IMR-90 (cell line): ENCODE measurements at regions not wholly inside any gene's neighbourhood (a gene's known extent, or its start where the extent isn't known, plus 50 kb on each side); places are given as distances from the start of the nearest gene placed in this dataset.

ENCODE experiments used
- ATAC-seq: fragments of 200-7000 bp; cut with Tn5 transposase; 2 replicates; pipeline ENCODE4 v1.9.1; 2020; ENCODE audit warnings: low read depth, mild to moderate bottlenecking, moderate library complexity
- BruUV-seq: library from RNA; stranded (reverse); fragments of 400-500 nt; replicated peaks from 2 replicates; lab custom pipeline; 2021; lab: Mats Ljungman, UMichigan
- CTCF ChIA-PET: fragments of 300-600 bp; formaldehyde crosslinking; extraction: SDS; loops from one replicate; lab custom pipeline; 2021; ENCODE audit warnings: antibody characterized with exemption; lab: Yijun Ruan, JAX
- POLR2A ChIA-PET: fragments of 300-600 bp; sonication (Branson Sonifier 250); formaldehyde crosslinking; loops from one replicate; lab custom pipeline; 2022; ENCODE audit warnings: antibody characterized with exemption; ENCODE audit not compliant: unreplicated experiment; lab: Charles Lee
- DNase-seq: peaks from one replicate; pipeline ENCODE4 v3.0.0; 2013
- H2AFZ ChIP-seq: replicated peaks from 2 replicates; pipeline ENCODE3; 2013; ENCODE audit warnings: low read length, mild to moderate bottlenecking; ENCODE audit not compliant: poor library complexity
- H2AK5ac ChIP-seq: 2 replicates; pipeline ENCODE4 v1.6.1; 2013; ENCODE audit warnings: low read depth, low read length, inconsistent platforms
- H2AK9ac ChIP-seq: replicated peaks from 2 replicates; pipeline ENCODE3; 2013; ENCODE audit warnings: mild to moderate bottlenecking, low read depth, low read length, moderate library complexity; ENCODE audit not compliant: poor library complexity
- H2BK120ac ChIP-seq: 2 replicates; pipeline ENCODE4 v1.6.1; 2013; ENCODE audit warnings: low read depth, low read length, inconsistent platforms
- H2BK15ac ChIP-seq: 3 replicates; pipeline ENCODE4 v1.6.1; 2013; ENCODE audit warnings: low read depth, low read length, inconsistent platforms
- H2BK20ac ChIP-seq: 2 replicates; pipeline ENCODE4 v1.6.1; 2013; ENCODE audit warnings: low read depth, mild to moderate bottlenecking, inconsistent platforms, low read length, moderate library complexity
- H2BK5ac ChIP-seq: 2 replicates; pipeline ENCODE4 v1.6.1; 2013; ENCODE audit warnings: mild to moderate bottlenecking, low read depth, low read length, inconsistent platforms; ENCODE audit not compliant: poor library complexity, severe bottlenecking
- H3K14ac ChIP-seq: replicated peaks from 2 replicates; pipeline ENCODE4 v1.6.1; 2013; ENCODE audit warnings: low read depth, low read length, inconsistent platforms
- H3K18ac ChIP-seq: 2 replicates; pipeline ENCODE4 v1.6.1; 2013; ENCODE audit warnings: low read depth, low read length, control low read depth
- H3K23ac ChIP-seq: 2 replicates; pipeline ENCODE4 v1.6.1; 2013; ENCODE audit warnings: low read depth, low read length, inconsistent platforms
- H3K27ac ChIP-seq: 2 replicates; pipeline ENCODE4 v1.5.1; 2013; ENCODE audit warnings: mild to moderate bottlenecking, control low read depth, low read length; ENCODE audit not compliant: insufficient read depth
- H3K27me3 ChIP-seq: 2 replicates; pipeline ENCODE4 v1.6.1; 2013; ENCODE audit warnings: low read length; ENCODE audit not compliant: control insufficient read depth, insufficient read depth
- H3K36me3 ChIP-seq: 2 replicates; pipeline ENCODE4 v1.6.1; 2013; ENCODE audit warnings: low read length, mixed read lengths; ENCODE audit not compliant: control insufficient read depth, insufficient read depth
- H3K4ac ChIP-seq: 2 replicates; pipeline ENCODE4 v1.6.1; 2013; ENCODE audit warnings: low read depth, low read length, inconsistent platforms
- H3K4me1 ChIP-seq: 2 replicates; pipeline ENCODE4 v1.6.1; 2013; ENCODE audit warnings: low read length, mixed read lengths; ENCODE audit not compliant: control insufficient read depth, insufficient read depth
- H3K4me2 ChIP-seq: 2 replicates; pipeline ENCODE4 v1.6.1; 2013; ENCODE audit warnings: low read depth, mild to moderate bottlenecking, control low read depth, low read length, moderate library complexity
- H3K4me3 ChIP-seq: 2 replicates; pipeline ENCODE4 v1.5.1; 2013; ENCODE audit warnings: low read depth, mild to moderate bottlenecking, control low read depth, low read length, moderate library complexity; ENCODE audit not compliant: insufficient read depth
- H3K56ac ChIP-seq: 2 replicates; pipeline ENCODE4 v1.6.1; 2013; ENCODE audit warnings: low read length, inconsistent platforms; ENCODE audit not compliant: insufficient read depth; ENCODE audit errors: extremely low read depth
- H3K79me1 ChIP-seq, 2 experiments: 2 replicates each; pipeline ENCODE4 v1.6.1; 2013; ENCODE audit warnings: low read length in 2 of 2, inconsistent platforms in 1 of 2, low read depth in 1 of 2
- H3K9ac ChIP-seq: 2 replicates; pipeline ENCODE4 v1.6.1; 2013; ENCODE audit warnings: low read depth, low read length, control low read depth
- H3K9me1 ChIP-seq: 2 replicates; pipeline ENCODE4 v1.6.1; 2013; ENCODE audit warnings: low read length, inconsistent platforms; ENCODE audit not compliant: insufficient read depth
- H3K9me3 ChIP-seq: 2 replicates; pipeline ENCODE4 v1.6.1; 2013; ENCODE audit warnings: low read length; ENCODE audit not compliant: control insufficient read depth, insufficient read depth
- H4K20me1 ChIP-seq: 2 replicates; pipeline ENCODE4 v1.6.1; 2013; ENCODE audit warnings: low read length, inconsistent platforms; ENCODE audit not compliant: insufficient read depth
- H4K5ac ChIP-seq: 2 replicates; pipeline ENCODE4 v1.6.1; 2013; ENCODE audit warnings: mild to moderate bottlenecking, low read depth, low read length, control low read depth
- H4K8ac ChIP-seq, 2 experiments: 2 replicates each; pipeline ENCODE4 v1.6.1; 2013; ENCODE audit warnings: low read depth in 2 of 2, low read length in 2 of 2, control low read depth in 1 of 2, inconsistent platforms in 1 of 2
- H4K91ac ChIP-seq: 2 replicates; pipeline ENCODE4 v1.6.1; 2013; ENCODE audit warnings: low read depth, low read length, inconsistent platforms; ENCODE audit not compliant: insufficient read depth
- BHLHE40 ChIP-seq: fragments of 150-350 bp; IDR thresholded peaks from 2 replicates; pipeline ENCODE4 v1.6.1; 2016; ENCODE audit warnings: mild to moderate bottlenecking, low read depth, low read length
- CEBPB ChIP-seq: IDR thresholded peaks from 2 replicates; pipeline ENCODE4 v1.6.1; 2012; ENCODE audit warnings: low read depth, low read length, improper control_type of control experiment
- CHD1 ChIP-seq: IDR thresholded peaks from 2 replicates; pipeline ENCODE4 v1.6.1; 2012; ENCODE audit warnings: low read depth, low read length, improper control_type of control experiment
- CTCF ChIP-seq: conservative IDR thresholded peaks from 2 replicates; pipeline ENCODE4 v1.5.1; 2012; ENCODE audit warnings: mild to moderate bottlenecking, low read depth, low read length, improper control_type of control experiment
- ELK1 ChIP-seq: fragments of 150-350 bp; IDR thresholded peaks from 2 replicates; pipeline ENCODE4 v1.6.1; 2016; ENCODE audit warnings: low read depth, mild to moderate bottlenecking, low read length, moderate library complexity, borderline replicate concordance
- FOS ChIP-seq: fragments of 150-350 bp; IDR thresholded peaks from 2 replicates; pipeline ENCODE4 v1.6.1; 2016; ENCODE audit warnings: low read depth, low read length
- MAFK ChIP-seq: IDR thresholded peaks from 2 replicates; pipeline ENCODE4 v1.6.1; 2012; ENCODE audit warnings: low read depth, low read length, improper control_type of control experiment
- MAZ ChIP-seq: IDR thresholded peaks from 2 replicates; pipeline ENCODE4 v1.6.1; 2012; ENCODE audit warnings: low read depth, mild to moderate bottlenecking, low read length, improper control_type of control experiment, moderate library complexity, borderline replicate concordance
- MXI1 ChIP-seq: IDR thresholded peaks from 2 replicates; pipeline ENCODE4 v1.6.1; 2012; ENCODE audit warnings: low read depth, mild to moderate bottlenecking, low read length, moderate library complexity, borderline replicate concordance
- NFE2L2 ChIP-seq: fragments of 150-350 bp; IDR thresholded peaks from 2 replicates; pipeline ENCODE4 v1.6.1; 2016; ENCODE audit warnings: low read depth, mild to moderate bottlenecking, low read length
- POLR2A ChIP-seq: IDR thresholded peaks from 2 replicates; pipeline ENCODE4 v1.6.1; 2012; ENCODE audit warnings: mild to moderate bottlenecking, low read depth, low read length
- RAD21 ChIP-seq: IDR thresholded peaks from 2 replicates; pipeline ENCODE4 v1.6.1; 2012; ENCODE audit warnings: low read length, improper control_type of control experiment
- RCOR1 ChIP-seq: IDR thresholded peaks from 2 replicates; pipeline ENCODE4 v1.6.1; 2012; ENCODE audit warnings: mild to moderate bottlenecking, low read length, improper control_type of control experiment; ENCODE audit not compliant: insufficient replicate concordance
- RFX5 ChIP-seq: IDR thresholded peaks from 2 replicates; pipeline ENCODE4 v1.8.0; 2012; ENCODE audit warnings: low read depth, mild to moderate bottlenecking, low read length, moderate library complexity
- SMC3 ChIP-seq: fragments of 150-350 bp; IDR thresholded peaks from 2 replicates; pipeline ENCODE4 v1.6.1; 2016; ENCODE audit warnings: low read depth, mild to moderate bottlenecking, antibody characterized with exemption, low read length, moderate library complexity
- WGBS, 2 experiments: methylation state at CpG; one replicate each; pipeline versions ENCODE4 v1.1.5 to v1.1.7; 2013; ENCODE audit warnings: missing lambda C conversion rate in 2 of 2; ENCODE audit not compliant: insufficient read length in 1 of 2; ENCODE audit errors: extremely low coverage in 2 of 2; 5-methylcytosine and 5-hydroxymethylcytosine counted together
- dilution Hi-C: fragments of 300-500 bp; cut with HindIII; formaldehyde crosslinking; loops from one replicate; pipeline ENCODE4 v1.14.3; 2018; ENCODE audit warnings: low sequenced_read_pairs; ENCODE audit not compliant: unreplicated experiment
- in situ Hi-C: fragments of 300-500 bp; cut with MboI; formaldehyde crosslinking; loops from 3 replicates; pipeline ENCODE4 v1.14.3; 2019; ENCODE audit warnings: low sequenced_read_pairs, inconsistent platforms, mixed read lengths
- intact Hi-C: fragments of 100-400 bp; cut with micrococcal nuclease; formaldehyde crosslinking; loops from 2 replicates; pipeline ENCODE4 v1.10.0; 2022
- TF ChIP-seq, protein P1 (sequence below): fragments of 150-350 bp; IDR thresholded peaks from 2 replicates; pipeline ENCODE4 v1.6.1; 2017; ENCODE audit warnings: mild to moderate bottlenecking, antibody characterized with exemption, low read length, low read depth

- TF ChIP-seq RAD21 (no peak), CHD1 (no peak), BHLHE40 (no peak), RFX5 (no peak), RCOR1 (no peak), FOS (no peak), MAZ (no peak), CTCF (no peak), MXI1 (no peak), ELK1 (no peak), NFE2L2 (no peak), CEBPB (no peak), SMC3 (no peak), POLR2A (no peak), MAFK (no peak)
- TF ChIP-seq, protein P1, sequence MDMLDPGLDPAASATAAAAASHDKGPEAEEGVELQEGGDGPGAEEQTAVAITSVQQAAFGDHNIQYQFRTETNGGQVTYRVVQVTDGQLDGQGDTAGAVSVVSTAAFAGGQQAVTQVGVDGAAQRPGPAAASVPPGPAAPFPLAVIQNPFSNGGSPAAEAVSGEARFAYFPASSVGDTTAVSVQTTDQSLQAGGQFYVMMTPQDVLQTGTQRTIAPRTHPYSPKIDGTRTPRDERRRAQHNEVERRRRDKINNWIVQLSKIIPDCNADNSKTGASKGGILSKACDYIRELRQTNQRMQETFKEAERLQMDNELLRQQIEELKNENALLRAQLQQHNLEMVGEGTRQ: no peak
- H3K56ac ChIP-seq: no peak overlapping the region
- H3K4ac ChIP-seq: no peak overlapping the region
- no peaks in the 10 kb centered on the region for H3K4me1 ChIP-seq
- H2AK9ac ChIP-seq: no peak overlapping the region
- H3K4me3 ChIP-seq: no peak overlapping the region
- ATAC-seq: no peak
- no peaks in the 10 kb centered on the region; the same call in 1 of the 2 replicates for H3K9me1 ChIP-seq
- H3K23ac ChIP-seq: no peak overlapping the region
- H3K27me3 ChIP-seq: peaks cover 39% of the 10 kb centered on the region
- DNase-seq: no peak
- no peak overlapping the region for H2AK5ac ChIP-seq
- H3K9ac ChIP-seq: no peak overlapping the region
- no peak overlapping the region for H3K27ac ChIP-seq
- BruUV-seq: no TSS peak
- H3K79me1 ChIP-seq: no peaks in the 10 kb centered on the region
- no peak overlapping the region for H3K18ac ChIP-seq
- intact Hi-C loops: loop anchor here (10.0 kb wide), 1 partner anchor 594 kb away; no protein-coding TSS in a partner anchor
- no peak overlapping the region for H4K91ac ChIP-seq
- H2BK20ac ChIP-seq: no peak overlapping the region
- no peaks in the 10 kb centered on the region for H3K36me3 ChIP-seq
- no peak overlapping the region for H2BK5ac ChIP-seq
- H4K20me1 ChIP-seq: no peaks in the 10 kb centered on the region
- dilution Hi-C loops: no loop called here
- H2AFZ ChIP-seq: no peak overlapping the region
- in situ Hi-C loops: loop anchor here (5.0 to 10.0 kb wide), 3 partner anchors 114 to 594 kb away; no protein-coding TSS in a partner anchor
- H3K14ac ChIP-seq: no peak overlapping the region
- CTCF ChIA-PET: no interaction called here
- H2BK15ac ChIP-seq: no peak overlapping the region
- H3K9me3 ChIP-seq: no peaks in the 10 kb centered on the region
- no CpG with 5 or more reads among the region's 4 CpGs for WGBS, 2 experiments
- POLR2A ChIA-PET: no interaction called here
- no peak overlapping the region for H2BK120ac ChIP-seq
- no peak overlapping the region for H4K5ac ChIP-seq
- H3K4me2 ChIP-seq: no peak overlapping the region
- H4K8ac ChIP-seq: no peak overlapping the region
These were observed 73.0 kb downstream of the CHRNA1 start for GRCh38 chr2:174691201-174691779.
